NCI-H1436 treated with DMSO at 0.1 percent for 48 hours (cell line): ENCODE measurements at regions not wholly inside any gene's neighbourhood (a gene's known extent, or its start where the extent isn't known, plus 50 kb on each side); places are given as distances from the start of the nearest gene placed in this dataset.
"Not testable (repeated sequence)": the region's sequence is repeated elsewhere in the genome, so short reads cannot be mapped to it uniquely, and the experiment has no call there.

Experiments used
- DNase-seq: peaks from one replicate; lab custom pipeline; 2025; lab: John Stamatoyannopoulos, UW

GRCh38 chr12:126985663-126986062 lies 1281.3 kb upstream of the TMEM132C start:
- not testable (repeated sequence) for DNase-seq

GRCh38 chr12:126989532-126989931 lies 1277.4 kb upstream of the TMEM132C start:
- no peak for DNase-seq

GRCh38 chr12:126993898-126994297 lies 1273.1 kb upstream of the TMEM132C start:
- no peak for DNase-seq

GRCh38 chr12:126994599-126994998 lies 1272.4 kb upstream of the TMEM132C start:
- no peak for DNase-seq

- DNase-seq = no peak
These were observed 1268.9 kb upstream of the TMEM132C start for GRCh38 chr12:126998031-126998430.

GRCh38 chr12:126998747-126999285 lies 1268.2 kb upstream of the TMEM132C start:
- no peak for DNase-seq

- no peak for DNase-seq
These were observed 1267.6 kb upstream of the TMEM132C start for GRCh38 chr12:126999352-126999751.

GRCh38 chr12:127005406-127005805 lies 1261.6 kb upstream of the TMEM132C start:
- DNase-seq = no peak

GRCh38 chr12:127006972-127007371 lies 1260.0 kb upstream of the TMEM132C start:
- DNase-seq = no peak

- no peak for DNase-seq
These were observed 1258.1 kb upstream of the TMEM132C start for GRCh38 chr12:127008755-127009403.

- no peak for DNase-seq
These were observed 1254.9 kb upstream of the TMEM132C start for GRCh38 chr12:127012109-127012508.

GRCh38 chr12:127013197-127013596 lies 1253.8 kb upstream of the TMEM132C start:
- DNase-seq = no peak

GRCh38 chr12:127014079-127014478 lies 1252.9 kb upstream of the TMEM132C start:
- DNase-seq = no peak

GRCh38 chr12:127024791-127025190 lies 1242.2 kb upstream of the TMEM132C start:
- DNase-seq = no peak

- DNase-seq = no peak
These were observed 1241.4 kb upstream of the TMEM132C start for GRCh38 chr12:127025545-127025944.

- no peak for DNase-seq
These were observed 1231.7 kb upstream of the TMEM132C start for GRCh38 chr12:127035011-127035879.

- no peak for DNase-seq
These were observed 1228.8 kb upstream of the TMEM132C start for GRCh38 chr12:127038152-127038551.

- no peak for DNase-seq
These were observed 1228.2 kb upstream of the TMEM132C start for GRCh38 chr12:127038761-127039160.

- DNase-seq = no peak
These were observed 1224.9 kb upstream of the TMEM132C start for GRCh38 chr12:127041985-127042625.

- DNase-seq = no peak
These were observed 1223.2 kb upstream of the TMEM132C start for GRCh38 chr12:127043731-127044130.

GRCh38 chr12:127044836-127045235 lies 1222.1 kb upstream of the TMEM132C start:
- DNase-seq = no peak

- no peak for DNase-seq
These were observed 1220.5 kb upstream of the TMEM132C start for GRCh38 chr12:127046467-127046866.

GRCh38 chr12:127048057-127048456 lies 1218.9 kb upstream of the TMEM132C start:
- no peak for DNase-seq
